Endometrial microvascular endothelial cells (primary cell): ENCODE measurements at regions not wholly inside any gene's neighbourhood (a gene's known extent, or its start where the extent isn't known, plus 50 kb on each side); places are given as distances from the start of the nearest gene placed in this dataset.
"Not testable (repeated sequence)": the region's sequence is repeated elsewhere in the genome, so short reads cannot be mapped to it uniquely, and the experiment has no call there.

Experiments
- in situ Hi-C: cut with HindIII; loops from 2 replicates; pipeline ENCODE4 v1.10.0; 2017; ENCODE audit warnings: low sequenced_read_pairs, low pct_unique_long_range_greater_than_20kb; ENCODE audit errors: inconsistent ontology term

DNA sequence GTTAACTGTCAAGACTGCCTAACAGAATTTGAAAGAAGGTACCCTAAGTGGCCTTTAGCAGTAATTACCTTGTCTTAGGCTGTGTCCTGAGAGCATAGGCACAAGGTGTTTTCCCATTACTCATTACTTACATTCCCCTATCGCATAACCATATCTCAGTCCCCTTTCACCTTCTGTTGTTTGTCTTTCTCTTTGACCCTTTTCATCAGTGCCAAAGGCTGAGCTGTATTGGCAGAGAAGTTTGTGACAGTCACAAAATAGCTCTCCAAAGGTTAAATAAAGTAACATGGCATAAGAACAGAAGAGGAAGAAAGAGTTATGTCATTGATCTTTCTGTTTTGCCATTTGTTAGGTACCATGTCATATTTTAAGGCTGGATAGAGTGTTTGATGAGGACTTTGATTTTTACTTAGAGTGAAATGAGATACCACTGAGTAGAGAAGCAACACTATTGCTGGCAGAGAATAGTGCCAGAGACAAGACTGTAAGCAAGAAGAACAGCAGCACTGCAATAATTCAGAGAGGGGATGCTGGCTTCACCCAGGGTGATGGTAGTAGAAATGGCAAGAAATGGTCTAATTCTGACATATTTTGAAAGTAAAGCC is 497.8 kb downstream of the TTLL7 start:
- in situ Hi-C loops = no loop called here

GRCh38 chr1:83500531-83500930 is 498.4 kb downstream of the TTLL7 start:
- in situ Hi-C loops = no loop called here

- in situ Hi-C loops = no loop called here
Measured at GRCh38 chr1:83499998-83500397, 498.9 kb downstream of the TTLL7 start.

GRCh38 chr1:83497563-83497962 is 501.4 kb downstream of the TTLL7 start:
- in situ Hi-C loops = no loop called here

DNA sequence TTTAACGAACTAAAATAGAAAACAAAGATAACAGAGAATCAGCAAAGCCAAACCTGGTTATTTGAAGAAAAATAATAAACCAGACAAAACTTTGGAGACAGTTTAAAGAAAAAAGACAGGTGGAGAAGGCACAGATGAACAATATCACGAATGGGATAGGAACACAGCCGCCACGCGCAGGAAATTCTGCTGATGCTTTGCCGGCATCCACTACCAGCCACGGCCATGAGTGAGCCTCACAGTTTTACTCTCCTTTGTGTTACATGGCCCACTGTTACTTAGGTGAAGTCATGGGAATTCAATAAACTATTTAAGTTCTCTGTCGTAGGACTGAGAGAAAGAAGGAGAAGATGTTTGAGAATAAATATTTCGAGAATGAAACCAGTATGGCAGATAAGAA is 503.4 kb downstream of the TTLL7 start:
- in situ Hi-C loops = no loop called here

GRCh38 chr1:83493633-83494032 is 505.3 kb downstream of the TTLL7 start:
- in situ Hi-C loops = no loop called here

DNA sequence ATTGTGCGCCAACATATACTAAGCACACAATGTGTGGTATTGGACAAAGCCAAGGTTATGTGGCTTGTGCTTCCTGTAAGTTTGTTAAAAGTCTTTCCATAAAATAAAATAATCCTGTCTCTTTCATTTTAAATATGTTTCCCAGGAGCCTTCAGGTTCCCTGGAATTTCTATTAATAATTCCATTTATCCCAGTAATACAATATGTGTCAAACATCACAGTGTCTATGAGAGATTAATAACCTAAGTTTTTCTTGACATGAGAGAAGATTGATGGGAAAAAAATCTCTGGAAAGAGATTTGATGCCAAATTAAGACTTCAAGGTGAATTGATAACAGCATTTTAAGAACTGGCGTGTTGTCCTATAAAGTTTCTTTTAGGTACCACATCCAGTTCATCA is 507.0 kb downstream of the TTLL7 start:
- in situ Hi-C loops = no loop called here

DNA sequence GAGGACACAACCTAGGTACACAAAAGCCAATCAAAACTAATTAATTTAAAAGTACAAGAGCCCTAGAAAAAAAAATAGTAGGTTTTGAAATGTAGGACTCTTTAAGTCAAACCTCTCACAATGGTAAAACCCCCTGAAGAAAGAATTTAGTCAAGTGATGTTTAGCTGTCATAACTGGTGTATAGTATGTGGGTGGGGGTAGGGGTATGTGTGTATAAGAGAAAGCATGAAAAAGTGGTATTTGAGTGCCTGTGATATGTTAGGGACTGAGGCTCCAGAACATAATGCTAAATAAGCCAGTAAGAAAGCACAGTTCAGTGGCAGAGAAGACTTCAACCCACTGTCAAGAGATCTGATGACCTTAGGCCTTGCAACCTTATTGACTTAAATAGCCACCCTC is 507.9 kb downstream of the TTLL7 start:
- in situ Hi-C loops = no loop called here

DNA sequence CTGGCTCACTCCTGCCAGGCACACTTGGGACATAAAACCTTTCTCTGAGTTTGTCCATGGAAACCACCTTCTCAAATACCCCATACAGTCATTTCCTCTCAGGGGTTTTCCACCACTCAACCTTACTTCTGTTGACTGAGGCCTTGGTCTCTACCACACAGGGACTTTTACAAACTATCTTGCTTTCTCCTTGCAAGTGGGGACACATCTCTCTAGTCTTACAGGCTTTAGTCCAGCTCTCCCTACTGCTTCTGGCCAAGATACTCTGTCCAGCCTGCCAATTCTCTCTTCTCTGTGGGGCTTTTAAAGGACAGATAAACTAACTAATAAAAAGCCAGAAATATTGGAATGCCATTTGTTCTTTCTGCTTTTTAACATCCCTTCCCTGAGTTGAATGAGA is 510.8 kb downstream of the TTLL7 start:
- in situ Hi-C loops = not testable (repeated sequence)

DNA sequence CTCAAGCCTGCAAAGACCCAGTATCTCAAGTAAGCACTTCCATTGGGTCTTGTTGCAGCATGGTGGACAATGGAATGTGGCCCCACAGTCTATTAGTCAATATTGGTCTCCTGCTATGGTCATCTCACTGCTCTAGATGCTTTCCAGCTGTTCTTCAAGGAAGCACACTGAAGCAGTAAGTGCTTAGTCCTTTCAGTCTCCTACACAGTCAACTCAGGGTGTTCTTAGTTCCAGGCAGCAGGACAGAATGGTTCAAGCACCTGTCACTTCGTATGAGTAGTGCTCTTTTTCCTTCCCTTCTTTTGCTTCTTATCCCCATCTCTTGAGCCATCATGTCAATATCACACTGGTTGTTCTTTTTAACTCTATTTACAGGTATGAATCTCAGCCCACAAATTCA is 511.5 kb downstream of the TTLL7 start:
- in situ Hi-C loops = not testable (repeated sequence)

GRCh38 chr1:83485314-83486019 is 513.5 kb downstream of the TTLL7 start:
- in situ Hi-C loops = not testable (repeated sequence)

GRCh38 chr1:83481284-83481683 is 517.6 kb downstream of the TTLL7 start:
- in situ Hi-C loops = not testable (repeated sequence)

- in situ Hi-C loops = not testable (repeated sequence)
Measured at GRCh38 chr1:83479591-83480239, 519.2 kb downstream of the TTLL7 start.

DNA sequence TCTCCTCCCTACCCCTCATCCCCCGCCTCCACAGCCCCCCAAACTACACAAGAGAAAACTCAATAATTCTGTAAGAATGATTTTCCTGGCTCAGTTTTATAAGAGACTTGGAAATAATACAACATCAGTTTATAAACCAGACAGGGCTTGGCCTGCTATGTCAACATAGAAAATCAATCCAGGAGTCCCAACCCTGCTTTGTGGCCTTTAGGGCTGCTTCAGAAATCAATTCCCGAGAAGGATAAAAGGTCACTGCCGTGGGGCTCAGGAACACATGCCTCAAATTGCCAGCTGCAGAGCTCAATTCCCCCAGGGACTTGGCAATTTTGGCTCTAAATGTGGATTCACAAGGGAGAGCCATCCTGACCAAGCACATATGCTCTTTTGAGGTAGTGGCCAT is 520.8 kb downstream of the TTLL7 start:
- in situ Hi-C loops = not testable (repeated sequence)

GRCh38 chr1:83476518-83476917 is 522.4 kb downstream of the TTLL7 start:
- in situ Hi-C loops = not testable (repeated sequence)

DNA sequence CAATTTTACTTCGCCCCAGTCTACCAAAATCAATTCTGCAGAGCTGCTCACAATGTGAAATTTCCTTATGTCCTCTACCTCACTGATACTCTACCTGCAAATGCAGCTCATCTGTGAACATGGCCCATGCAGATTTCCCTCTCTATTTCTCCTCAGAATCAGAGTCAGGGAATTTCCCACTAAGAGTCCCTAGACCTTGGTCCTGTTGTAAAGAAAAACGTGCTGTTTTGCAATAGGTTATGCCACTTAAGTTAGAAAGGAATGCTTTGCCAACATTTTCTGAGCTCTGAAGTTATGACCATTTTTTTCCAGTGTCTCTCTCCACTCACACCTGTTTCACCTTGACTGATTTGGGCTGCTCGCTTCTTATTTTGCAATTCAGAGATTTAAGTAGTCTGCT is 524.0 kb downstream of the TTLL7 start:
- in situ Hi-C loops = not testable (repeated sequence)

DNA sequence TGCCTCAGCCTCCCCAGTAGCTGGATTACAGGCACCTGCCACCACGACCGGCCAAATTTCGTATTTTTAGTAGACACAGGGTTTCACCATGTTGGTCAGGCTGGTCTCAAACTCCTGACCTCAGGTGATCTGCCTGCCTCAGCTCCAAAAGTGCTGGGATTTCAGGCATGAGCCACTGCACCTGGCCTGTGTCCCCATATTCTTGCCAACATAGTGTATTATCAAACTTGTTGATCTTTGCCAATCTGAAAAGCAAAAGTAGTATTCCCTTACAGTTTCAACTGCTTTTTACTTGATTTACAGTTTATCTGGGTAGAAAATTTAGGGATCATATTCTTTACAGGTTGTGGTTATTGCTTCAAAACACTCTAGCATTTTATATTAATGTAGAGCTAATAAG is 524.9 kb downstream of the TTLL7 start:
- in situ Hi-C loops = not testable (repeated sequence)

DNA sequence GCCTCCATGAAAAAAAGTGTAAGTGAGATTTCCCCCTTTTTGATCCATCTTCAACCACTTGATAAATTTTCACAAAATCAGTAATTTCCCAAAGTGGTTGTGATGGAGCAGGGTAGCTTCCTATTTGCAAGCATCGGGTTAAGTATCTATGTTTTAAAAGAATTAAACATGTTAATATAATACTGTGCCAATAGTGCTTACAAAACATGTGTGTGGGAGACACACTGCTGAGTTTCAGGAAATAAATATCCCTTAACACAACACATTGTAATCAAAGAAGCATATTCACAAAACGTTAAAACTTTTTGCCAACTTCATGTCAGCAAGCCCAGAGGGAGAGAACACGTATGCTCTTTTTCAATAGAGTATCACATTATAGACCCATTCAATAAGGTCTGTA is 526.9 kb downstream of the TTLL7 start:
- in situ Hi-C loops = not testable (repeated sequence)

- in situ Hi-C loops = not testable (repeated sequence)
Measured at GRCh38 chr1:83471272-83471671, 527.7 kb downstream of the TTLL7 start.

DNA sequence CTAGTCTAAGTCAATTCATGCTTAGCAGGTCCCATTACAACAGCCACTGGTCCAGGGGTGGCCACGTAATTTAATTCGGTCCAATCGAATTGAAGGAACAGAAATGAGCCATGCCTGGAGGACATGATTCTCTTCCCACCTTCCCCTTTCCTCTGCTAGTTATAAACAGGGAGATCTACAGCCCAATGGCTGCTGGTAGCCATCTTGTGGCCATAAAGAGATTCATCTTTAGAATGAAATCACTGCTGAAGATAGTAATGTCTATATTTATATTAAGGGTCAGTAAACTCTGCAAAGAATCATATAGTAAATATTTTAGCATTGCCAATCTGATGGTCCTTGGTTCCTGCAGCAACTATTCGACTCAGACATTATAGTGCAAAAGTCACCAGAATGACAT is 530.6 kb downstream of the TTLL7 start:
- in situ Hi-C loops = not testable (repeated sequence)
